Neural progenitor cell (in vitro differentiated cells): ENCODE measurements at regions not wholly inside any gene's neighbourhood (a gene's known extent, or its start where the extent isn't known, plus 50 kb on each side); places are given as distances from the start of the nearest gene placed in this dataset.
A peak's percentile ranks its signal among the peaks of the same experiment; 100 is the strongest.

Experiments
- DNase-seq: peaks from one replicate; pipeline ENCODE4 v3.0.0-alpha.2; 2016; ENCODE audit warnings: low spot score
- H2AFZ ChIP-seq: fragments of 200-600 bp; sonication (generic); replicated peaks from 2 replicates; pipeline ENCODE4 v1.6.1; 2016; ENCODE audit warnings: antibody characterized with exemption
- H3F3A ChIP-seq: fragments of 200-600 bp; sonication (generic); 2 replicates; pipeline ENCODE4 v1.6.1; 2016; ENCODE audit warnings: antibody characterized with exemption, low read depth
- H3K27ac ChIP-seq: fragments of 200-600 bp; sonication (generic); 2 replicates; pipeline ENCODE4 v1.5.1; 2016; ENCODE audit warnings: mild to moderate bottlenecking
- H3K27me3 ChIP-seq: fragments of 200-600 bp; sonication (generic); 2 replicates; pipeline ENCODE4 v1.6.1; 2016; ENCODE audit warnings: mild to moderate bottlenecking, moderate library complexity
- H3K36me3 ChIP-seq: fragments of 200-600 bp; sonication (generic); 2 replicates; pipeline ENCODE4 v1.5.1; 2016
- H3K4me1 ChIP-seq: fragments of 200-600 bp; sonication (generic); 2 replicates; pipeline ENCODE4 v1.6.1; 2016; ENCODE audit warnings: mixed run types
- H3K4me2 ChIP-seq: fragments of 200-600 bp; sonication (generic); 2 replicates; pipeline ENCODE4 v1.6.1; 2016
- H3K4me3 ChIP-seq: fragments of 200-600 bp; sonication (generic); 2 replicates; pipeline ENCODE4 v1.5.1; 2016
- H3K79me2 ChIP-seq: fragments of 200-600 bp; sonication (generic); 2 replicates; pipeline ENCODE4 v1.6.1; 2016; ENCODE audit warnings: low read depth
- H3K9ac ChIP-seq: fragments of 200-600 bp; sonication (generic); 2 replicates; pipeline ENCODE4 v1.6.1; 2016
- H3K9me3 ChIP-seq: fragments of 200-600 bp; sonication (generic); 2 replicates; pipeline ENCODE4 v1.5.1; 2016; ENCODE audit warnings: low read depth
- H4K20me1 ChIP-seq: fragments of 200-600 bp; sonication (generic); 2 replicates; pipeline ENCODE4 v1.6.1; 2016; ENCODE audit warnings: low read depth
- H3K27ac Mint-ChIP-seq: 3 replicates; pipeline ENCODE4 v1.8.0; 2021; ENCODE audit warnings: mixed read lengths
- H3K27me3 Mint-ChIP-seq: 2 replicates; pipeline ENCODE4 v1.8.0; 2022; ENCODE audit warnings: low read depth, mild to moderate bottlenecking, inconsistent platforms, moderate library complexity, mixed read lengths; ENCODE audit not compliant: insufficient read depth
- H3K36me3 Mint-ChIP-seq: 3 replicates; pipeline ENCODE4 v1.8.0; 2021; ENCODE audit warnings: mixed read lengths
- H3K4me1 Mint-ChIP-seq: 3 replicates; pipeline ENCODE4 v1.8.0; 2021; ENCODE audit warnings: mixed read lengths
- H3K4me3 Mint-ChIP-seq: 3 replicates; pipeline ENCODE4 v1.8.0; 2021; ENCODE audit warnings: mild to moderate bottlenecking, moderate library complexity, mixed read lengths
- H3K9me3 Mint-ChIP-seq: 3 replicates; pipeline ENCODE4 v1.8.0; 2020; ENCODE audit warnings: mixed read lengths
- EZH2 ChIP-seq: fragments of 200-600 bp; sonication (generic); IDR thresholded peaks from 2 replicates; pipeline ENCODE4 v1.6.1; 2017; ENCODE audit warnings: antibody characterized with exemption, mild to moderate bottlenecking, moderate library complexity
- EZH2phosphoT487 ChIP-seq: fragments of 200-600 bp; sonication (generic); IDR thresholded peaks from 2 replicates; pipeline ENCODE4 v1.6.1; 2017; ENCODE audit warnings: antibody characterized with exemption
- TF ChIP-seq, protein P1 (sequence below): fragments of 200-600 bp; sonication (generic); IDR thresholded peaks from 2 replicates; pipeline ENCODE4 v1.5.1; 2017; ENCODE audit warnings: antibody characterized with exemption, mild to moderate bottlenecking

DNA sequence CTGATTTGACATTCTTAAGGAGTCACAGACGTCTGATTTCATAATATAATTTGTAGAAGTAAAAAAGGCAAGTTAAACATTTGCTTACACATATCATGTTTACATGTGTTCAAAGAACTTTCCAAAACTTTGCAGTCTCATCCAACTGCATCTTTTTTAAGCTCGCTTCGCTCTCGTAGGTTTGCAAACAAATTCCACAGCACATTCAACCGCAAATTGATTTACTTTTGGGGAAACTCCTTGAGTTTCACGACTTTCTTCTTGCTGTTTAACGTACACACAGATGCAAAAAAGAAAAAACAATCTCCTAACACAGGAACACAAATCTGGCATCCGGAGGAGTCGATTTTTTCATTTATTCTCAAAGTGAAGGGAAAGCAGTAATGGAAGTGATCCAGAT lies 1149.5 kb downstream of the VRK1 start:
- no peaks in the 10 kb centered on the region for H3K27me3 ChIP-seq

GRCh38 chr14:97948841-97949240 lies 1151.7 kb downstream of the VRK1 start:
- TF ChIP-seq EZH2 = no peak
- TF ChIP-seq, protein P1, sequence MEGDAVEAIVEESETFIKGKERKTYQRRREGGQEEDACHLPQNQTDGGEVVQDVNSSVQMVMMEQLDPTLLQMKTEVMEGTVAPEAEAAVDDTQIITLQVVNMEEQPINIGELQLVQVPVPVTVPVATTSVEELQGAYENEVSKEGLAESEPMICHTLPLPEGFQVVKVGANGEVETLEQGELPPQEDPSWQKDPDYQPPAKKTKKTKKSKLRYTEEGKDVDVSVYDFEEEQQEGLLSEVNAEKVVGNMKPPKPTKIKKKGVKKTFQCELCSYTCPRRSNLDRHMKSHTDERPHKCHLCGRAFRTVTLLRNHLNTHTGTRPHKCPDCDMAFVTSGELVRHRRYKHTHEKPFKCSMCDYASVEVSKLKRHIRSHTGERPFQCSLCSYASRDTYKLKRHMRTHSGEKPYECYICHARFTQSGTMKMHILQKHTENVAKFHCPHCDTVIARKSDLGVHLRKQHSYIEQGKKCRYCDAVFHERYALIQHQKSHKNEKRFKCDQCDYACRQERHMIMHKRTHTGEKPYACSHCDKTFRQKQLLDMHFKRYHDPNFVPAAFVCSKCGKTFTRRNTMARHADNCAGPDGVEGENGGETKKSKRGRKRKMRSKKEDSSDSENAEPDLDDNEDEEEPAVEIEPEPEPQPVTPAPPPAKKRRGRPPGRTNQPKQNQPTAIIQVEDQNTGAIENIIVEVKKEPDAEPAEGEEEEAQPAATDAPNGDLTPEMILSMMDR = no peak
- no peak for TF ChIP-seq EZH2phosphoT487
- H3K9ac ChIP-seq = no peak overlapping the region
- no peak overlapping the region for H3K4me3 ChIP-seq
- no peaks in the 10 kb centered on the region for H3K27me3 Mint-ChIP-seq
- H3K4me1 Mint-ChIP-seq = peaks cover 2% of the 10 kb centered on the region
- no peaks in the 10 kb centered on the region for H3K36me3 ChIP-seq
- H3K4me1 ChIP-seq = no peaks in the 10 kb centered on the region
- H3K27me3 ChIP-seq = no peaks in the 10 kb centered on the region
- no peaks in the 10 kb centered on the region for H3K36me3 Mint-ChIP-seq
- H4K20me1 ChIP-seq = no peaks in the 10 kb centered on the region
- H3F3A ChIP-seq = no peaks in the 10 kb centered on the region
- H3K9me3 Mint-ChIP-seq = no peaks in the 10 kb centered on the region
- H3K27ac Mint-ChIP-seq = no peak overlapping the region
- no peaks in the 10 kb centered on the region for H3K79me2 ChIP-seq
- H3K4me2 ChIP-seq = no peak overlapping the region
- H3K27ac ChIP-seq = no peak overlapping the region
- H3K9me3 ChIP-seq = no peaks in the 10 kb centered on the region
- H2AFZ ChIP-seq = peak overlapping the region; percentile 26
- DNase-seq = no peak
- no peak overlapping the region for H3K4me3 Mint-ChIP-seq

More for the DNA sequence above, 1149.5 kb downstream of the VRK1 start:
- no peak overlapping the region for H3K4me3 Mint-ChIP-seq
- H3K4me1 Mint-ChIP-seq = peaks cover 2% of the 10 kb centered on the region
- DNase-seq = no peak
- H3K36me3 Mint-ChIP-seq = no peaks in the 10 kb centered on the region
- no peak overlapping the region for H3K27ac Mint-ChIP-seq
- no peaks in the 10 kb centered on the region for H3K27me3 Mint-ChIP-seq
- no peak for TF ChIP-seq EZH2phosphoT487
- TF ChIP-seq EZH2 = no peak
- TF ChIP-seq, protein P1 = no peak
- Histone ChIP-seq H4K20me1 (no peaks in the 10 kb centered on the region), H2AFZ (no peak overlapping the region), H3K36me3 (no peaks in the 10 kb centered on the region), H3F3A (no peaks in the 10 kb centered on the region), H3K4me1 (no peaks in the 10 kb centered on the region), H3K9ac (no peak overlapping the region), H3K9me3 (no peaks in the 10 kb centered on the region), H3K4me2 (no peak overlapping the region), H3K4me3 (no peak overlapping the region), H3K27ac (no peak overlapping the region), H3K79me2 (no peaks in the 10 kb centered on the region)
- H3K9me3 Mint-ChIP-seq = no peaks in the 10 kb centered on the region

- Histone ChIP-seq H3K27me3 (no peaks in the 10 kb centered on the region), H3F3A (no peaks in the 10 kb centered on the region), H3K4me1 (no peaks in the 10 kb centered on the region), H4K20me1 (no peaks in the 10 kb centered on the region), H3K4me3 (no peak overlapping the region), H3K36me3 (no peaks in the 10 kb centered on the region), H3K9ac (no peak overlapping the region), H3K4me2 (no peak overlapping the region), H3K9me3 (no peaks in the 10 kb centered on the region), H3K27ac (no peak overlapping the region), H2AFZ (no peak overlapping the region), H3K79me2 (no peaks in the 10 kb centered on the region)
- Mint-ChIP-seq H3K9me3 (peaks cover 4% of the 10 kb centered on the region), H3K4me3 (no peak overlapping the region), H3K27ac (no peak overlapping the region), H3K4me1 (no peaks in the 10 kb centered on the region), H3K27me3 (peaks cover 5% of the 10 kb centered on the region), H3K36me3 (no peaks in the 10 kb centered on the region)
- no peak for DNase-seq
- TF ChIP-seq, protein P1 = no peak
- TF ChIP-seq EZH2 (no peak), EZH2phosphoT487 (no peak)
Observed at GRCh38 chr14:97956581-97957340, 1159.6 kb downstream of the VRK1 start.
